ENCODE measurements at regions not wholly inside any gene's neighbourhood (a gene's known extent, or its start where the extent isn't known, plus 50 kb on each side); places are given as distances from the start of the nearest gene placed in this dataset.

- TF ChIP-seq ELF4 (IDR thresholded peaks at IDR 0.05) (no peak), SP1 (IDR thresholded peaks at IDR 0.05) (no peak), FOXK2 (IDR thresholded peaks at IDR 0.05) (no peak), FOXM1 (IDR thresholded peaks at IDR 0.05; ENCODE audit: borderline replicate concordance) (no peak), L3MBTL2 (conservative IDR thresholded peaks at IDR 0.05) (no peak), HDGF (IDR thresholded peaks at IDR 0.05; ENCODE audit: borderline replicate concordance) (no peak), TARDBP (IDR thresholded peaks at IDR 0.05) (no peak), CTBP1 (IDR thresholded peaks at IDR 0.05; ENCODE audit: borderline replicate concordance) (no peak), SUZ12 (IDR thresholded peaks at IDR 0.05) (no peak)
- TF ChIP-seq, protein P1, sequence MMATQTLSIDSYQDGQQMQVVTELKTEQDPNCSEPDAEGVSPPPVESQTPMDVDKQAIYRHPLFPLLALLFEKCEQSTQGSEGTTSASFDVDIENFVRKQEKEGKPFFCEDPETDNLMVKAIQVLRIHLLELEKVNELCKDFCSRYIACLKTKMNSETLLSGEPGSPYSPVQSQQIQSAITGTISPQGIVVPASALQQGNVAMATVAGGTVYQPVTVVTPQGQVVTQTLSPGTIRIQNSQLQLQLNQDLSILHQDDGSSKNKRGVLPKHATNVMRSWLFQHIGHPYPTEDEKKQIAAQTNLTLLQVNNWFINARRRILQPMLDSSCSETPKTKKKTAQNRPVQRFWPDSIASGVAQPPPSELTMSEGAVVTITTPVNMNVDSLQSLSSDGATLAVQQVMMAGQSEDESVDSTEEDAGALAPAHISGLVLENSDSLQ (IDR thresholded peaks at IDR 0.05), result no peak
- CTCF ChIA-PET, result no interaction called here
- POLR2A ChIA-PET, result no interaction called here
- no peak for DNase-seq (ENCODE audit: extremely low spot score)
Measured at GRCh38 chr18:78565240-78565639, 414.4 kb upstream of the SALL3 start.

GRCh38 chr18:78566065-78566464 is 413.6 kb upstream of the SALL3 start:
- POLR2A ChIA-PET, result no interaction called here
- no peak for DNase-seq (ENCODE audit: extremely low spot score)
- TF ChIP-seq SP1 (IDR thresholded peaks at IDR 0.05), result no peak
- no peak for TF ChIP-seq NFRKB (IDR thresholded peaks at IDR 0.05)
- TF ChIP-seq, protein P1 (IDR thresholded peaks at IDR 0.05), result no peak
- TF ChIP-seq L3MBTL2 (conservative IDR thresholded peaks at IDR 0.05), result no peak
- no peak for TF ChIP-seq ZNF384 (IDR thresholded peaks at IDR 0.05)
- CTCF ChIA-PET, result no interaction called here

GRCh38 chr18:78566720-78567119 is 412.9 kb upstream of the SALL3 start:
- ChIA-PET CTCF (no interaction called here), POLR2A (no interaction called here)
- TF ChIP-seq L3MBTL2 (conservative IDR thresholded peaks at IDR 0.05) (no peak), LEF1 (IDR thresholded peaks at IDR 0.05; ENCODE audit: borderline replicate concordance) (no peak), NFRKB (IDR thresholded peaks at IDR 0.05) (no peak), SUZ12 (IDR thresholded peaks at IDR 0.05) (no peak), CTBP1 (IDR thresholded peaks at IDR 0.05; ENCODE audit: borderline replicate concordance) (no peak), SP1 (IDR thresholded peaks at IDR 0.05) (no peak), FOXM1 (IDR thresholded peaks at IDR 0.05; ENCODE audit: borderline replicate concordance) (no peak), ZNF384 (IDR thresholded peaks at IDR 0.05) (no peak), BHLHE40 (IDR thresholded peaks at IDR 0.05; ENCODE audit: borderline replicate concordance) (no peak), FOXK2 (IDR thresholded peaks at IDR 0.05) (no peak), FOXA1 (IDR thresholded peaks at IDR 0.05) (no peak), ARNT (IDR thresholded peaks at IDR 0.05) (no peak), ELF4 (IDR thresholded peaks at IDR 0.05) (no peak), TARDBP (IDR thresholded peaks at IDR 0.05) (no peak)
- TF ChIP-seq, protein P1 (IDR thresholded peaks at IDR 0.05), result no peak
- no peak for DNase-seq (ENCODE audit: extremely low spot score)

DNA sequence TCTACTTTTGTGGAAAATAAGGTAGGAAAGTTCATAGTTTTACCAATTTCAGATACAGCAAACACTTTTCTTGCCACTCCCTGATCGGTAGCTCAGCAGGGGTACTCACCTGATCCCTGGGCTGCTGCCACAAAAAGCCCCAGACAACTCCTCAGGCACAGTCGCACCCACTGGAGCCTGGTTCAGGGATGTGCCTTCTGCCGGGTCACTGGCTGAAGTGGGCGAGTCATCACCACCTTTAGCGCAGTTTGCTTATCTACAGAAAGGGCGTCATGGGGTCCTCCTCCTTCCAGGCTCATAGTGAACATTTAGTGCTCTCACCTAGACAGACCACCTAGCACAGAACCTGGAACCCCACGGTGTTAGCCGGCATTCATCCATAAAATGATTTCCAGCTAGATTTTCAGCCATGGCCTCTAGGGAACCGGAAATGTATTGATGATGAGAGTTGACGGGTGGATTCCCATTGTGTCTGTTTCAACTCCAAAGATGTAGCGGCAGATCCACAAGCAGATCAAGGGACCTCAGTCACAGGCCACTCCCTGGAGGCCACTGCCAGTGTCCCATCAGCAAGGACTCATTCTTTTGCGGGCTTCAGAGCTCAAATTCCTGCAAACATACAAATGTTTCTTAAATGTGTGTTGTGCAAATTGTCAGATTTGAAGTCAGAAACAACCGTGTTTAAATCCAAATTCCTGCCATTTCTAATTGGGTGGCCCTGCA is 408.4 kb upstream of the SALL3 start:
- CTCF ChIA-PET, result no interaction called here
- POLR2A ChIA-PET, result no interaction called here
- TF ChIP-seq CTBP1 (IDR thresholded peaks at IDR 0.05; ENCODE audit: borderline replicate concordance) (no peak), FOXA1 (IDR thresholded peaks at IDR 0.05) (no peak), ARNT (IDR thresholded peaks at IDR 0.05) (no peak), ZNF384 (IDR thresholded peaks at IDR 0.05) (no peak), HDGF (IDR thresholded peaks at IDR 0.05; ENCODE audit: borderline replicate concordance) (no peak), FOXM1 (IDR thresholded peaks at IDR 0.05; ENCODE audit: borderline replicate concordance) (no peak), BHLHE40 (IDR thresholded peaks at IDR 0.05; ENCODE audit: borderline replicate concordance) (no peak), TARDBP (IDR thresholded peaks at IDR 0.05) (no peak), LEF1 (IDR thresholded peaks at IDR 0.05; ENCODE audit: borderline replicate concordance) (no peak), L3MBTL2 (conservative IDR thresholded peaks at IDR 0.05) (no peak), ELF4 (IDR thresholded peaks at IDR 0.05) (no peak), SP1 (IDR thresholded peaks at IDR 0.05) (no peak), NFRKB (IDR thresholded peaks at IDR 0.05) (no peak), FOXK2 (IDR thresholded peaks at IDR 0.05) (no peak), SUZ12 (IDR thresholded peaks at IDR 0.05) (no peak)
- TF ChIP-seq, protein P1 (IDR thresholded peaks at IDR 0.05), result no peak
- DNase-seq (ENCODE audit: extremely low spot score), result no peak

GRCh38 chr18:78571831-78572347 is 407.7 kb upstream of the SALL3 start:
- TF ChIP-seq FOXA1 (IDR thresholded peaks at IDR 0.05) (no peak), HDGF (IDR thresholded peaks at IDR 0.05; ENCODE audit: borderline replicate concordance) (no peak), FOXK2 (IDR thresholded peaks at IDR 0.05) (no peak), SUZ12 (IDR thresholded peaks at IDR 0.05) (no peak), CTBP1 (IDR thresholded peaks at IDR 0.05; ENCODE audit: borderline replicate concordance) (no peak), BHLHE40 (IDR thresholded peaks at IDR 0.05; ENCODE audit: borderline replicate concordance) (no peak), FOXM1 (IDR thresholded peaks at IDR 0.05; ENCODE audit: borderline replicate concordance) (no peak), ELF4 (IDR thresholded peaks at IDR 0.05) (no peak), LEF1 (IDR thresholded peaks at IDR 0.05; ENCODE audit: borderline replicate concordance) (no peak), L3MBTL2 (conservative IDR thresholded peaks at IDR 0.05) (no peak), TARDBP (IDR thresholded peaks at IDR 0.05) (no peak), ZNF384 (IDR thresholded peaks at IDR 0.05) (no peak), SP1 (IDR thresholded peaks at IDR 0.05) (no peak), ARNT (IDR thresholded peaks at IDR 0.05) (no peak), NFRKB (IDR thresholded peaks at IDR 0.05) (no peak)
- TF ChIP-seq, protein P1 (IDR thresholded peaks at IDR 0.05), result no peak
- no peak for DNase-seq (ENCODE audit: extremely low spot score)
- CTCF ChIA-PET, result no interaction called here
- POLR2A ChIA-PET, result no interaction called here
